Transverse colon (tissue), 4 donors: ENCODE measurements at regions not wholly inside any gene's neighbourhood (a gene's known extent, or its start where the extent isn't known, plus 50 kb on each side); places are given as distances from the start of the nearest gene placed in this dataset.

Experiments used
- DNase-seq: peaks from one replicate; pipeline ENCODE4 v3.0.0-alpha.2; 2019
- H3K27ac ChIP-seq, 4 donors: fragments of 200-600 bp; sonication (generic); 2 replicates each; pipeline ENCODE4 v1.5.1; 2016 to 2018; ENCODE audit warnings: inconsistent platforms in 4 of 4
- H3K27me3 ChIP-seq: fragments of 200-600 bp; sonication (generic); 2 replicates; pipeline ENCODE4 v1.5.1; 2017; ENCODE audit warnings: inconsistent platforms
- H3K36me3 ChIP-seq, 4 donors: fragments of 200-600 bp; sonication (generic); 2 replicates each; pipeline ENCODE4 v1.5.1; 2017 to 2019; ENCODE audit warnings: inconsistent platforms in 4 of 4
- H3K4me1 ChIP-seq, 4 donors: fragments of 200-600 bp; sonication (generic); 2 replicates each; pipeline ENCODE4 v1.5.1; 2017 to 2020; ENCODE audit warnings: inconsistent platforms in 4 of 4
- H3K4me3 ChIP-seq, 4 donors: fragments of 200-600 bp; sonication (generic); 1 replicate in 1 of 4; 2 replicates in 3 of 4; pipeline versions ENCODE4 v1.5.1 to v1.6.1; 2017 to 2019; ENCODE audit warnings: inconsistent platforms in 4 of 4
- H3K9me3 ChIP-seq, 2 donors: fragments of 200-600 bp; sonication (generic); 2 replicates each; pipeline ENCODE4 v1.5.1; 2017 to 2019; ENCODE audit warnings: inconsistent platforms in 2 of 2
- EP300 ChIP-seq: sonication (generic); formaldehyde crosslinking; IDR thresholded peaks from one replicate; pipeline ENCODE4 v1.6.1; 2017; ENCODE audit warnings: antibody characterized with exemption, low read depth
- POLR2A ChIP-seq: fragments of 450-650 bp; IDR thresholded peaks from one replicate; pipeline ENCODE4 v1.6.1; 2016; ENCODE audit warnings: antibody characterized with exemption, mild to moderate bottlenecking, moderate library complexity
- POLR2AphosphoS5 ChIP-seq, 3 donors: sonication (generic); formaldehyde crosslinking; IDR thresholded peaks; one replicate each; pipeline ENCODE4 v1.6.1; 2016; ENCODE audit warnings: antibody characterized with exemption in 3 of 3
- WGBS, 2 donors: methylation state at CpG; one replicate each; pipeline ENCODE4 v1.1.5; 2018; ENCODE audit warnings: low coverage in 1 of 2; 5-methylcytosine and 5-hydroxymethylcytosine counted together
- in situ Hi-C, 4 donors: fragments of 200-750 bp; cut with MboI; loops; one replicate each; pipeline versions ENCODE4 v1.15.0 to v1.15.1; 2017; ENCODE audit warnings: low sequenced_read_pairs in 3 of 4, low pct_ligation_motif_present in 1 of 4, low pct_unique_long_range_greater_than_20kb in 1 of 4
- intact Hi-C: fragments of 100-400 bp; cut with DNase I; formaldehyde crosslinking; loops from one replicate; pipeline ENCODE4 v1.15.1; 2023; ENCODE audit warnings: low total_unique reads
- TF ChIP-seq, protein P1 (sequence below), 5 experiments: fragments of 200-600 bp in 3 of 5; fragments of 450-650 bp in 2 of 5; sonication (generic) in 3 of 5; IDR thresholded peaks; 1 replicate in 2 of 5; 2 replicates in 3 of 5; pipeline ENCODE4 v1.5.1; 2016 to 2017; ENCODE audit warnings: antibody characterized with exemption in 5 of 5, inconsistent platforms in 3 of 5, mild to moderate bottlenecking in 2 of 5, moderate library complexity in 1 of 5

DNA sequence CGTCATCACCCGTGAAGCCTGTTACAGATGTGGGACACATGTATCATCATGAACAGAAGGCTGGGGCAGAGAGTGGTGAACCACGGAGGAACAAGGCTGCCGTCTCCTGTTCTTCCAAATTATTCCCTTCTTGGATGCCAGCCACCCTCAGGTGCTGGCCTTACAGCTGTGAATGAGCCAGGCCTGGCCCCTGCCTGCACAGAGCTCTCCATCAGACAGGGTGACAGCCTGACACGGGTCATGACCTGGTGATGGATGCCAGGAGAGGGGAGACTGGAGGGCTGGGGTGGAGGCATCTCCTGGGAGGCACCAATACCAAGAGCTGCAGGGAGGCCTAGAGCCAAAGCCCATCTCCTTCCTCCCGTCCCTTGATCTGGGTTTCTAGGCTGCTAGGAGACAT, 230.0 kb upstream of the C1orf174 start:
- Histone ChIP-seq H3K27me3 (peaks cover 16% of the 10 kb centered on the region), H3K9me3 (no peaks in the 10 kb centered on the region), H3K4me3 (no peak overlapping the region)

DNA sequence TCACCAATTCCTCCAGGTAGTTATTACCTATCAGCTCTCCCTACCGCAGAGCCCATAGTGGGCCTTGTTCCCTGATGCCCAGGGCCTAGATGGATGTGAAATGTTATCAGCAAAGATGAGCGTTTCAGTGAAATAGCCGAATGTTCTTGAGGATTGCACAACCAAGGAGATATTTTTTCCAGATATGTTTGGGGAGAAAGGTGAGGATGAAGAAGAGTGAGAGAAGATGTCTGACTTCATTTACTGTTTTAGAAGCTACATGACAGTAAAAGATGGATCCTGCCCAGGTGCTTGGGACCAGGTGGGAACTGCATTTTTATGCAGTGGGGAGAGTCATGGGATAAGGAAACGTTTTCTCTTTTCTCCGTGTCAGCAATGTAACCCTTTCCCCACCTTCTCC, 231.7 kb upstream of the C1orf174 start:
- no peak overlapping the region for H3K27ac ChIP-seq
- intact Hi-C loops: no loop called here
- in situ Hi-C loops: no loop called here
- no peak overlapping the region for H3K4me3 ChIP-seq
- no peak for TF ChIP-seq EP300
- TF ChIP-seq POLR2A: no peak
- TF ChIP-seq, protein P1, sequence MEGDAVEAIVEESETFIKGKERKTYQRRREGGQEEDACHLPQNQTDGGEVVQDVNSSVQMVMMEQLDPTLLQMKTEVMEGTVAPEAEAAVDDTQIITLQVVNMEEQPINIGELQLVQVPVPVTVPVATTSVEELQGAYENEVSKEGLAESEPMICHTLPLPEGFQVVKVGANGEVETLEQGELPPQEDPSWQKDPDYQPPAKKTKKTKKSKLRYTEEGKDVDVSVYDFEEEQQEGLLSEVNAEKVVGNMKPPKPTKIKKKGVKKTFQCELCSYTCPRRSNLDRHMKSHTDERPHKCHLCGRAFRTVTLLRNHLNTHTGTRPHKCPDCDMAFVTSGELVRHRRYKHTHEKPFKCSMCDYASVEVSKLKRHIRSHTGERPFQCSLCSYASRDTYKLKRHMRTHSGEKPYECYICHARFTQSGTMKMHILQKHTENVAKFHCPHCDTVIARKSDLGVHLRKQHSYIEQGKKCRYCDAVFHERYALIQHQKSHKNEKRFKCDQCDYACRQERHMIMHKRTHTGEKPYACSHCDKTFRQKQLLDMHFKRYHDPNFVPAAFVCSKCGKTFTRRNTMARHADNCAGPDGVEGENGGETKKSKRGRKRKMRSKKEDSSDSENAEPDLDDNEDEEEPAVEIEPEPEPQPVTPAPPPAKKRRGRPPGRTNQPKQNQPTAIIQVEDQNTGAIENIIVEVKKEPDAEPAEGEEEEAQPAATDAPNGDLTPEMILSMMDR (IDR thresholded peaks at IDR 0.05): no peak
- no peak for TF ChIP-seq POLR2AphosphoS5 (IDR thresholded peaks at IDR 0.05)
- H3K4me1 ChIP-seq: no peaks in the 10 kb centered on the region
- H3K9me3 ChIP-seq: no peaks in the 10 kb centered on the region
- 69 to 74% methylated on average over 4 to 5 of the region's 5 CpGs for WGBS, 2 donors
- no peak for DNase-seq
- peaks cover 16% of the 10 kb centered on the region for H3K27me3 ChIP-seq
- no peaks in the 10 kb centered on the region for H3K36me3 ChIP-seq

More for the DNA sequence above, 230.0 kb upstream of the C1orf174 start:
- DNase-seq: no peak
- WGBS, 2 donors: 83% methylated on average over 6 of the region's 6 CpGs; no CpG with 5 or more reads in 1 of the 2 donors
- H3K36me3 ChIP-seq: no peaks in the 10 kb centered on the region
- TF ChIP-seq, protein P1 (IDR thresholded peaks at IDR 0.05): no peak
- TF ChIP-seq EP300: no peak
- no peak for TF ChIP-seq POLR2A
- TF ChIP-seq POLR2AphosphoS5 (IDR thresholded peaks at IDR 0.05): no peak
- intact Hi-C loops: no loop called here
- H3K27ac ChIP-seq: no peak overlapping the region
- H3K4me1 ChIP-seq: no peaks in the 10 kb centered on the region
- in situ Hi-C loops: no loop called here

DNA sequence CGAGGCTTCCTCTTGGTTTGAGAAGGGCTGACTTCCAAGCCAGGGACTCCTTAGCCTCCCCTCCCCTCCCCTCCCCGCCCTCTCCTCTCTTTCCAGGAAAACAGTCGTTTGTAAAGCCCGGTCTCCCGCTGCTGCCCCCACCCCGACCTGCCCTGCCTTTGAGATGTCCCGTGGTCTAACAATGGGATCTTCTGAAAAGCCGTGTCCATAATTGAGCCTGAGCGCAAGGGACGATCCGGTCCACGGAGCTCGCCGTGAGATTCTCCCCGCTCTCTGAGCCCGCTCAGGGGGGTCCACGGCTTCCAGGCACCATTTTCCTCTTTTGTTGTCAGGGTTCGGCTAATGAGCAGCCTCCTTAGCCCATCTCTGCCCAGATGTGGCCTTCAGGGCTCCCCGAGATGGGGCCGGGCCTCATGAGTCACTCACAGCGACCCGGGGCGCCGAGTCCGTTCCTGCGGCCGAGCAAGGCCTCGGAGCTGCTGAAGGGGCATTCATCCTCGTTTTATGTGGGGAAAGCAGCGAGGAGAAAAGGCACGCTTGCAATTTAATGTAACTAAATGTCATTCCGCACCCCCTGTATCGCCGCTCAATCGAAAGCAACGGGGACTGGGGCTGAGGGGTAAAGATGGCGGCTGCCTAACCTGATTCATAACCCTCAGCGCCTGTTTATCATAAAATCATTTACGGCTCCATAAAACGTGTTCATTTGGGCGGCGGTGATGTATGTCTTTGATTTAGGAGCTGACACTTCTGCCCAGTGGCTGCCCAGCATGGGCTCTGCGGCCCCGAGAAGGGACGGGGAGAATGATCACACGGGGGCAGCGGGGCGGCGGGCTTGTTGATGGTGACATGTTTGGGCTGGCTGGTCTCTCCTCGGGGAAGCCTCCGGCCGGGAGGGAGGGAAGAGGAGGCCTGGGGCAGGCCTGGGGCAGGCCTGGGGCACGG, 232.6 kb upstream of the C1orf174 start:
- WGBS, 2 donors: 66 to 81% methylated on average over 12 to 52 of the region's 53 CpGs
- TF ChIP-seq EP300 (no peak), POLR2AphosphoS5 (IDR thresholded peaks at IDR 0.05) (no peak), POLR2A (no peak)
- TF ChIP-seq, protein P1 (IDR thresholded peaks at IDR 0.05): no peak

DNA sequence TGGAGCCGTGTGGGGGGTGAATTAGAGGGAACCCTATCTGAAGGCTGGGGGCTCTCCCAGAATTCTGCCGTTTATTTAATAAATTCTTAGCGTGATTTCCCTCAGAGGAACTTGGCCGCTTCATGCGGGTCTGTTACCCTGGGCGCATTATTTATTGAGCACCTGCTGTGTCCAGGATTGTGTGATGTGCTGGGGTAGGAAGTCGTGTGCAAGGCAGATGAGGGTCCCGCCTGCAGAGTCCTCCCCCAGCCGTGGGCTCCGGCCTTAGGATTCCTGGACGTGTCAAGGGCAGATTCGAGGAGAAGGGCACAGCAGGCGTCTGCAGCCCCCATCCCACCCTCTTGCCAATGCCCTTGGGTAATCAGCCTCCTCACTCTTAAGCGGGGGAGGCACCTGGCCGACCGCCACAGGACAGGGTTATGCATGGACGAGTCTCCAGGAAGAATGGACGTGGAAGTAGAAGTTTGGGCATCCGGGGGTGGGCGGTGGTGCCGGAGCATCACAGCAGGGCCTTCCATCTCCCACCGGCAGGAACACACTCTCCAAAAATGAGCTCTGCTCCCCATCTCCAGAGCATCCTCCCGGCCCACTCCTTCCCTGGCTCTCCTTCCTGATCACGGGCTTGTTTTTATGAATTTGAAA, 233.3 kb upstream of the C1orf174 start:
- TF ChIP-seq POLR2A (no peak), EP300 (no peak)
- Histone ChIP-seq H3K36me3 (no peaks in the 10 kb centered on the region), H3K4me1 (no peaks in the 10 kb centered on the region), H3K4me3 (no peak overlapping the region), H3K27ac (no peak overlapping the region), H3K27me3 (peaks cover 18% of the 10 kb centered on the region), H3K9me3 (no peaks in the 10 kb centered on the region)
- 64 to 73% methylated on average over 6 to 24 of the region's 24 CpGs for WGBS, 2 donors
- intact Hi-C loops (no loop called here), in situ Hi-C loops (no loop called here)
- no peak for DNase-seq

More for the DNA sequence above, 232.6 kb upstream of the C1orf174 start:
- Histone ChIP-seq H3K4me1 (no peaks in the 10 kb centered on the region), H3K4me3 (no peak overlapping the region), H3K36me3 (no peaks in the 10 kb centered on the region), H3K9me3 (no peaks in the 10 kb centered on the region), H3K27ac (no peak overlapping the region), H3K27me3 (peaks cover 16% of the 10 kb centered on the region)
- DNase-seq: no peak
- intact Hi-C loops: no loop called here
- in situ Hi-C loops: no loop called here
